H1 (cell line): ENCODE measurements at regions not wholly inside any gene's neighbourhood (a gene's known extent, or its start where the extent isn't known, plus 50 kb on each side); places are given as distances from the start of the nearest gene placed in this dataset.

Experiments used
- CTCF ChIA-PET: fragments of 300-600 bp; sonication (Branson Sonifier 250); formaldehyde crosslinking; loops from one replicate; lab custom pipeline; 2021; ENCODE audit not compliant: partially characterized antibody; lab: Charles Lee
- POLR2A ChIA-PET: fragments of 300-600 bp; sonication (Branson Sonifier 250); formaldehyde crosslinking; loops from one replicate; lab custom pipeline; 2021; ENCODE audit warnings: inconsistent platforms; ENCODE audit not compliant: partially characterized antibody; lab: Charles Lee
- DNase-seq, 2 experiments: peaks; one replicate each; pipeline versions ENCODE4 v3.0.0 to v3.0.0-alpha.2; 2010 to 2022; ENCODE audit warnings: low spot score in 2 of 2, low read depth in 1 of 2, mixed read lengths in 1 of 2
- FAIRE-seq: peaks from 2 replicates; lab custom pipeline; 2011; peaks lifted over from hg19 to GRCh38; lab: Jason Lieb, UNC
- H2AFZ ChIP-seq: 2 replicates; pipeline ENCODE4 v1.8.1; 2012; ENCODE audit warnings: low read length, inconsistent platforms
- H2AK5ac ChIP-seq: 2 replicates; pipeline ENCODE4 v1.6.1; 2013; ENCODE audit warnings: low read depth, low read length
- H2BK120ac ChIP-seq: replicated peaks from 2 replicates; pipeline ENCODE3; 2013; ENCODE audit warnings: low read depth, low read length, inconsistent platforms
- H2BK12ac ChIP-seq: 2 replicates; pipeline ENCODE4 v1.6.1; 2013; ENCODE audit warnings: low read depth, low read length
- H2BK15ac ChIP-seq: 2 replicates; pipeline ENCODE4 v1.6.1; 2013; ENCODE audit warnings: low read length
- H2BK20ac ChIP-seq: 2 replicates; pipeline ENCODE4 v1.6.1; 2013; ENCODE audit warnings: low read length
- H2BK5ac ChIP-seq: 2 replicates; pipeline ENCODE4 v1.6.1; 2013; ENCODE audit warnings: low read depth, low read length
- H3K14ac ChIP-seq: 2 replicates; pipeline ENCODE4 v1.6.1; 2013; ENCODE audit warnings: inconsistent platforms; ENCODE audit not compliant: insufficient read length
- H3K18ac ChIP-seq: 2 replicates; pipeline ENCODE4 v1.6.1; 2013; ENCODE audit warnings: low read length; ENCODE audit errors: extremely low read depth
- H3K23ac ChIP-seq: 2 replicates; pipeline ENCODE4 v1.6.1; 2013; ENCODE audit warnings: inconsistent platforms; ENCODE audit not compliant: insufficient read length
- H3K23me2 ChIP-seq: 2 replicates; pipeline ENCODE4 v1.6.1; 2013; ENCODE audit warnings: low read depth, low read length
- H3K27ac ChIP-seq: 2 replicates; pipeline ENCODE4 v1.6.1; 2011; ENCODE audit warnings: low read depth, low read length, inconsistent platforms
- H3K27me3 ChIP-seq, 4 experiments: replicated peaks in 1 of 4; 1 replicate in 1 of 4; 2 replicates in 3 of 4; pipeline versions ENCODE4 v1.6.1 to v1.8.1; 2011 to 2013; ENCODE audit warnings: low read length in 3 of 4, mild to moderate bottlenecking in 3 of 4, inconsistent platforms in 2 of 4, mixed read lengths in 2 of 4, moderate library complexity in 1 of 4; ENCODE audit not compliant: control insufficient read depth in 3 of 4, insufficient read depth in 3 of 4; ENCODE audit errors: extremely low read depth in 1 of 4
- H3K36me3 ChIP-seq, 4 experiments: 2 replicates each; pipeline versions ENCODE4 v1.6.1 to v1.8.1; 2011 to 2013; ENCODE audit warnings: mild to moderate bottlenecking in 4 of 4, low read length in 3 of 4, moderate library complexity in 2 of 4, control low read depth in 1 of 4, inconsistent platforms in 1 of 4; ENCODE audit not compliant: insufficient read depth in 4 of 4, control insufficient read depth in 2 of 4
- H3K4ac ChIP-seq: replicated peaks from 2 replicates; pipeline ENCODE3; 2013; ENCODE audit warnings: low read length, low read depth, mixed read lengths, inconsistent platforms; ENCODE audit not compliant: insufficient read length
- H3K4me1 ChIP-seq, 4 experiments: replicated peaks in 1 of 4; 1 replicate in 1 of 4; 2 replicates in 3 of 4; pipeline versions ENCODE4 v1.6.1 to v1.8.1; 2011 to 2013; ENCODE audit warnings: low read length in 3 of 4, inconsistent platforms in 2 of 4, mixed read lengths in 1 of 4; ENCODE audit not compliant: insufficient read depth in 4 of 4, control insufficient read depth in 3 of 4
- H3K4me2 ChIP-seq, 2 experiments: 2 replicates each; pipeline versions ENCODE4 v1.6.1 to v1.8.1; 2011 to 2013; ENCODE audit warnings: low read depth in 2 of 2, low read length in 2 of 2, control low read depth in 1 of 2, inconsistent platforms in 1 of 2, mild to moderate bottlenecking in 1 of 2; ENCODE audit not compliant: insufficient read depth in 1 of 2
- H3K4me3 ChIP-seq, 4 experiments: fragments of 200-600, 300-600 bp in 1 of 4; sonication (generic), shearing (Covaris generic), sonication (Bioruptor Twin) in 1 of 4; 2 replicates each; pipeline versions ENCODE4 v1.5.1 to v1.8.1; 2011 to 2016; ENCODE audit warnings: low read length in 4 of 4, low read depth in 3 of 4, control low read depth in 2 of 4, inconsistent platforms in 2 of 4, mild to moderate bottlenecking in 2 of 4, mixed read lengths in 1 of 4, moderate library complexity in 1 of 4; ENCODE audit not compliant: insufficient read depth in 2 of 4; ENCODE audit errors: extremely low read depth in 1 of 4
- H3K56ac ChIP-seq: replicated peaks from 2 replicates; pipeline ENCODE3; 2013; ENCODE audit warnings: low read depth, mild to moderate bottlenecking, mixed read lengths, low read length, inconsistent platforms; ENCODE audit not compliant: insufficient read length
- H3K79me1 ChIP-seq: 2 replicates; pipeline ENCODE4 v1.6.1; 2013; ENCODE audit warnings: low read depth, low read length, control low read depth
- H3K79me2 ChIP-seq, 2 experiments: 2 replicates each; pipeline versions ENCODE4 v1.6.1 to v1.8.1; 2012 to 2013; ENCODE audit warnings: low read length in 2 of 2, mild to moderate bottlenecking in 2 of 2, inconsistent platforms in 1 of 2; ENCODE audit not compliant: insufficient read depth in 2 of 2, control insufficient read depth in 1 of 2
- H3K9ac ChIP-seq, 4 experiments: replicated peaks in 1 of 4; 1 replicate in 1 of 4; 2 replicates in 3 of 4; pipeline versions ENCODE4 v1.6.1 to v1.8.1; 2011 to 2013; ENCODE audit warnings: low read depth in 3 of 4, low read length in 3 of 4, control low read depth in 2 of 4, mild to moderate bottlenecking in 2 of 4, moderate library complexity in 2 of 4, inconsistent platforms in 1 of 4; ENCODE audit errors: extremely low read depth in 1 of 4
- H3K9me3 ChIP-seq, 2 experiments: 2 replicates each; pipeline versions ENCODE4 v1.6.1 to v1.8.1; 2012 to 2013; ENCODE audit warnings: mild to moderate bottlenecking in 2 of 2, moderate library complexity in 2 of 2, control low read depth in 1 of 2, inconsistent platforms in 1 of 2, low read depth in 1 of 2, low read length in 1 of 2, mixed read lengths in 1 of 2; ENCODE audit not compliant: insufficient read depth in 2 of 2
- H4K20me1 ChIP-seq, 2 experiments: replicated peaks in 1 of 2; 2 replicates each; pipeline versions ENCODE3 to v1.8.1; 2011 to 2013; ENCODE audit warnings: inconsistent platforms in 2 of 2, low read length in 2 of 2, mild to moderate bottlenecking in 1 of 2; ENCODE audit not compliant: insufficient read depth in 2 of 2, control insufficient read depth in 1 of 2
- H4K5ac ChIP-seq: 2 replicates; pipeline ENCODE4 v1.6.1; 2013; ENCODE audit warnings: low read length, low read depth, mixed read lengths, inconsistent platforms; ENCODE audit not compliant: insufficient read length
- H4K8ac ChIP-seq: 2 replicates; pipeline ENCODE4 v1.8.0; 2013; ENCODE audit warnings: mild to moderate bottlenecking, moderate library complexity, low read length, inconsistent platforms; ENCODE audit not compliant: insufficient read depth; ENCODE audit errors: extremely low read depth
- H4K91ac ChIP-seq: replicated peaks from 2 replicates; pipeline ENCODE3; 2013; ENCODE audit warnings: low read length, mixed read lengths, inconsistent platforms; ENCODE audit not compliant: insufficient read length
- ASH2L ChIP-seq: fragments of 200-600, 300-600 bp; sonication (generic); IDR thresholded peaks from one replicate; pipeline ENCODE4 v1.7.1; 2017; ENCODE audit warnings: low read length
- CEBPB ChIP-seq: IDR thresholded peaks from 2 replicates; pipeline ENCODE4 v1.6.1; 2012; ENCODE audit warnings: low read depth, low read length
- CREB1 ChIP-seq: IDR thresholded peaks from 2 replicates; pipeline ENCODE4 v1.6.1; 2012; ENCODE audit warnings: inconsistent platforms
- HDAC6 ChIP-seq: IDR thresholded peaks from one replicate; pipeline ENCODE4 v1.7.1; 2012; ENCODE audit warnings: low read depth, mild to moderate bottlenecking, inconsistent platforms, low read length, moderate library complexity
- JUND ChIP-seq: IDR thresholded peaks from 2 replicates; pipeline ENCODE4 v1.6.1; 2011; ENCODE audit warnings: mild to moderate bottlenecking, improper control_type of control experiment, low read length
- NRF1 ChIP-seq: IDR thresholded peaks from 2 replicates; pipeline ENCODE4 v1.6.1; 2011; ENCODE audit warnings: mild to moderate bottlenecking, low read depth, low read length, improper control_type of control experiment
- POU5F1 ChIP-seq: IDR thresholded peaks from 2 replicates; pipeline ENCODE4 v1.6.1; 2011; ENCODE audit warnings: low read depth, mild to moderate bottlenecking, low read length, moderate library complexity
- RBBP5 ChIP-seq: IDR thresholded peaks from 2 replicates; pipeline ENCODE4 v1.7.1; 2012; ENCODE audit warnings: low read depth, mild to moderate bottlenecking, inconsistent platforms, low read length, moderate library complexity, borderline replicate concordance
- RFX5 ChIP-seq: IDR thresholded peaks from 2 replicates; pipeline ENCODE4 v1.6.1; 2011; ENCODE audit warnings: low read depth, low read length, improper control_type of control experiment, borderline replicate concordance
- SP1 ChIP-seq: IDR thresholded peaks from 2 replicates; pipeline ENCODE4 v1.6.1; 2011; ENCODE audit warnings: low read depth, low read length
- WGBS, 2 experiments: shearing (Covaris generic) in 1 of 2; methylation state at CpG; one replicate each; pipeline versions ENCODE4 v1.1.6 to v1.1.7; 2013 to 2015; ENCODE audit warnings: low lambda C conversion rate in 2 of 2, mixed read lengths in 2 of 2, inconsistent platforms in 1 of 2, low coverage in 1 of 2, missing lambda C conversion rate in 1 of 2; ENCODE audit not compliant: insufficient replicate concordance in 2 of 2, insufficient coverage in 1 of 2, insufficient read length in 1 of 2; ENCODE audit errors: extremely low coverage in 1 of 2, missing lambda C conversion rate in 1 of 2; 5-methylcytosine and 5-hydroxymethylcytosine counted together
- TF ChIP-seq, protein P1 (sequence below), 3 experiments: IDR thresholded peaks; 1 replicate in 2 of 3; 2 replicates in 1 of 3; pipeline versions ENCODE4 v1.5.1 to v1.6.1; 2011; ENCODE audit warnings: low read length in 3 of 3, mild to moderate bottlenecking in 3 of 3, inconsistent platforms in 2 of 3, low read depth in 1 of 3, moderate library complexity in 1 of 3; ENCODE audit not compliant: insufficient read depth in 1 of 3; ENCODE audit errors: control extremely low read depth in 1 of 3
- TF ChIP-seq, protein P2 (sequence below): IDR thresholded peaks from 2 replicates; pipeline ENCODE4 v1.6.1; 2011; ENCODE audit warnings: low read depth, mild to moderate bottlenecking, low read length; ENCODE audit not compliant: insufficient read depth

DNA sequence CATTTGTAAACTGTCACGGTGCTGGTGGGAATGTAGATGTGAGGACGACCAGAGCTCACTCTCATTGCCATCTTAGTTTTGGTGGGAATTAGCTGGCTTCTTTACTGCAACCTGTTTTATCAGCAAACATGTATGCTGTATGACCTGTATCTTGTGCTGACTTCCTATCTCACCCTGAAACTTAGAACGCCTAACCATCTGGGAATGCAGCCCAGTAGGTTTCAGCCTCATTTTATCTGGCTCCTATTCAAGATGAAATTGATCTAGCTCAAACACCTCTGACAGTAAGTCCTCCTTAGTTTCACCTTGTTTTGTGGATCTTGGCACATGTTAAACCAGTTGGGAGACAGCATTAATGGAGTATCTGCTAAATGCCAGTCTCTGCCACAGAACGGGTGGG lies 174.6 kb downstream of the HLX start:
- no peak overlapping the region for H4K8ac ChIP-seq
- H3K56ac ChIP-seq: no peak overlapping the region
- H2BK120ac ChIP-seq: no peak overlapping the region
- no peak overlapping the region for H3K14ac ChIP-seq
- no peak overlapping the region for H3K27ac ChIP-seq
- DNase-seq: no peak
- CTCF ChIA-PET: no interaction called here
- no peak overlapping the region for H3K18ac ChIP-seq
- H3K79me1 ChIP-seq: no peaks in the 10 kb centered on the region
- no peaks in the 10 kb centered on the region for H3K79me2 ChIP-seq
- no peak overlapping the region for H2AFZ ChIP-seq
- POLR2A ChIA-PET: no interaction called here
- no peaks in the 10 kb centered on the region for H3K27me3 ChIP-seq
- no peak overlapping the region for H3K4me3 ChIP-seq
- H3K4me1 ChIP-seq: no peaks in the 10 kb centered on the region
- FAIRE-seq: no peak
- H3K36me3 ChIP-seq: no peaks in the 10 kb centered on the region
- TF ChIP-seq RBBP5: no peak
- TF ChIP-seq RFX5: no peak
- TF ChIP-seq SP1: no peak
- no peak for TF ChIP-seq CREB1
- TF ChIP-seq CEBPB: no peak
- TF ChIP-seq ASH2L: no peak
- no peak for TF ChIP-seq HDAC6
- TF ChIP-seq JUND: no peak
- no peak for TF ChIP-seq POU5F1
- TF ChIP-seq, protein P1, sequence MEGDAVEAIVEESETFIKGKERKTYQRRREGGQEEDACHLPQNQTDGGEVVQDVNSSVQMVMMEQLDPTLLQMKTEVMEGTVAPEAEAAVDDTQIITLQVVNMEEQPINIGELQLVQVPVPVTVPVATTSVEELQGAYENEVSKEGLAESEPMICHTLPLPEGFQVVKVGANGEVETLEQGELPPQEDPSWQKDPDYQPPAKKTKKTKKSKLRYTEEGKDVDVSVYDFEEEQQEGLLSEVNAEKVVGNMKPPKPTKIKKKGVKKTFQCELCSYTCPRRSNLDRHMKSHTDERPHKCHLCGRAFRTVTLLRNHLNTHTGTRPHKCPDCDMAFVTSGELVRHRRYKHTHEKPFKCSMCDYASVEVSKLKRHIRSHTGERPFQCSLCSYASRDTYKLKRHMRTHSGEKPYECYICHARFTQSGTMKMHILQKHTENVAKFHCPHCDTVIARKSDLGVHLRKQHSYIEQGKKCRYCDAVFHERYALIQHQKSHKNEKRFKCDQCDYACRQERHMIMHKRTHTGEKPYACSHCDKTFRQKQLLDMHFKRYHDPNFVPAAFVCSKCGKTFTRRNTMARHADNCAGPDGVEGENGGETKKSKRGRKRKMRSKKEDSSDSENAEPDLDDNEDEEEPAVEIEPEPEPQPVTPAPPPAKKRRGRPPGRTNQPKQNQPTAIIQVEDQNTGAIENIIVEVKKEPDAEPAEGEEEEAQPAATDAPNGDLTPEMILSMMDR (IDR thresholded peaks at IDR 0.05; ENCODE audit: control extremely low read depth in 1 of 3, insufficient read depth in 1 of 3, low read depth in 1 of 3, low read length in 3 of 3): no peak
- TF ChIP-seq, protein P2, sequence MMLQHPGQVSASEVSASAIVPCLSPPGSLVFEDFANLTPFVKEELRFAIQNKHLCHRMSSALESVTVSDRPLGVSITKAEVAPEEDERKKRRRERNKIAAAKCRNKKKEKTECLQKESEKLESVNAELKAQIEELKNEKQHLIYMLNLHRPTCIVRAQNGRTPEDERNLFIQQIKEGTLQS: no peak
- TF ChIP-seq NRF1: no peak
- 64% methylated on average over 4 of the region's 4 CpGs; no CpG with 5 or more reads in 1 of the 2 experiments for WGBS, 2 experiments
- no peaks in the 10 kb centered on the region for H3K9me3 ChIP-seq
- no peaks in the 10 kb centered on the region for H3K23me2 ChIP-seq
- no peak overlapping the region for H4K91ac ChIP-seq
- H2BK20ac ChIP-seq: no peak overlapping the region
- H2BK12ac ChIP-seq: no peak overlapping the region
- H2BK5ac ChIP-seq: no peak overlapping the region
- H2BK15ac ChIP-seq: no peak overlapping the region
- H3K4me2 ChIP-seq: no peak overlapping the region
- no peak overlapping the region for H3K9ac ChIP-seq
- no peak overlapping the region for H4K5ac ChIP-seq
- no peaks in the 10 kb centered on the region for H4K20me1 ChIP-seq
- H3K4ac ChIP-seq: no peak overlapping the region
- no peak overlapping the region for H3K23ac ChIP-seq
- no peak overlapping the region for H2AK5ac ChIP-seq
